ENCODE measurements at regions not wholly inside any gene's neighbourhood (a gene's known extent, or its start where the extent isn't known, plus 50 kb on each side); places are given as distances from the start of the nearest gene placed in this dataset.

DNA sequence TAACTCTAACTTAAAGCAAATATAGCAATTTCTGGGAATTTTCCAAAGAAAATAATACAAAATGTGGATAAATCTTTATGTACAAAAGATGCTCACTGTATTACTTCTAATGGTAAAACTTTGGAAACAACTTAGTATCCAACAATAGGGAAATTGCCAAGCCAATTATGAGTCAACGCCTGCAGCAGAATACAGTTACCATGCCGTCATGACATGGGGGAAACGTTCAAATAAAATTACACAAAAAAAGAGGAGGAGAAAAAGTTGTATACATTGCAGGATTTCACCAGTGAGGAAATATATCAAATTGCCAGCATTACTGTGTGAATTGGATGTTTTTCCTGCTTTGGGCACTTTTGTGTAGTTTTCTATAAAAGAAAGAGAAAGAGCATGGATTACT lies 469.6 kb downstream of the SOX9 start:
- DNase-seq (ENCODE audit: low spot score) (no peak), ATAC-seq (no peak)
- Mint-ChIP-seq H3K4me3 (peak overlapping the region; percentile 28; the same call in 1 of the 3 replicates), H3K36me3 (ENCODE audit: low read depth) (no peaks in the 10 kb centered on the region; the same call in 2 of the 3 replicates), H3K27me3 (ENCODE audit: insufficient read depth, low read depth, poor library complexity) (peaks cover 29% of the 10 kb centered on the region), H3K9me3 (no peaks in the 10 kb centered on the region), H3K27ac (no peak overlapping the region), H3K4me1 (peaks cover 41% of the 10 kb centered on the region)
- TF ChIP-seq ZNF114 (CRISPR knock-in tag; IDR thresholded peaks at IDR 0.05) = no peak
- TF ChIP-seq CREB1 (CRISPR knock-in tag; IDR thresholded peaks at IDR 0.05; ENCODE audit: low read depth) = no peak
- TF ChIP-seq, protein P1, sequence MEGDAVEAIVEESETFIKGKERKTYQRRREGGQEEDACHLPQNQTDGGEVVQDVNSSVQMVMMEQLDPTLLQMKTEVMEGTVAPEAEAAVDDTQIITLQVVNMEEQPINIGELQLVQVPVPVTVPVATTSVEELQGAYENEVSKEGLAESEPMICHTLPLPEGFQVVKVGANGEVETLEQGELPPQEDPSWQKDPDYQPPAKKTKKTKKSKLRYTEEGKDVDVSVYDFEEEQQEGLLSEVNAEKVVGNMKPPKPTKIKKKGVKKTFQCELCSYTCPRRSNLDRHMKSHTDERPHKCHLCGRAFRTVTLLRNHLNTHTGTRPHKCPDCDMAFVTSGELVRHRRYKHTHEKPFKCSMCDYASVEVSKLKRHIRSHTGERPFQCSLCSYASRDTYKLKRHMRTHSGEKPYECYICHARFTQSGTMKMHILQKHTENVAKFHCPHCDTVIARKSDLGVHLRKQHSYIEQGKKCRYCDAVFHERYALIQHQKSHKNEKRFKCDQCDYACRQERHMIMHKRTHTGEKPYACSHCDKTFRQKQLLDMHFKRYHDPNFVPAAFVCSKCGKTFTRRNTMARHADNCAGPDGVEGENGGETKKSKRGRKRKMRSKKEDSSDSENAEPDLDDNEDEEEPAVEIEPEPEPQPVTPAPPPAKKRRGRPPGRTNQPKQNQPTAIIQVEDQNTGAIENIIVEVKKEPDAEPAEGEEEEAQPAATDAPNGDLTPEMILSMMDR (conservative IDR thresholded peaks at IDR 0.05; ENCODE audit: low read depth in 2 of 2) = no peak
- no peak for TF ChIP-seq NANOG (IDR thresholded peaks at IDR 0.05; ENCODE audit: borderline replicate concordance)
- TF ChIP-seq ZNF331 (CRISPR knock-in tag; IDR thresholded peaks at IDR 0.05; ENCODE audit: low read depth) = no peak
- Histone ChIP-seq H3K4me1 (ENCODE audit: insufficient read depth) (peaks cover 16% of the 10 kb centered on the region), H3K27me3 (ENCODE audit: insufficient read depth) (peaks cover 44% of the 10 kb centered on the region), H3K4me3 (no peak overlapping the region; the same call in 1 of the 2 replicates), H3K79me2 (replicated peaks; ENCODE audit: insufficient read depth) (0 out of 2 replicates have a peak, but pooled peaks cover 3% of the 10 kb centered on the region), H2AFZ (no peak overlapping the region), H4K20me1 (replicated peaks; ENCODE audit: insufficient read depth) (no peaks in the 10 kb centered on the region), H3K9me2 (ENCODE audit: insufficient read depth) (no peaks in the 10 kb centered on the region), H3K36me3 (ENCODE audit: insufficient read depth) (no peaks in the 10 kb centered on the region), H3K4me2 (0 out of 2 replicates have a peak overlapping the region, but pooled peaks have one; percentile 48), H3F3A (replicated peaks; ENCODE audit: low read depth) (no peaks in the 10 kb centered on the region), H3K27ac (ENCODE audit: low read depth) (no peak overlapping the region)

DNA sequence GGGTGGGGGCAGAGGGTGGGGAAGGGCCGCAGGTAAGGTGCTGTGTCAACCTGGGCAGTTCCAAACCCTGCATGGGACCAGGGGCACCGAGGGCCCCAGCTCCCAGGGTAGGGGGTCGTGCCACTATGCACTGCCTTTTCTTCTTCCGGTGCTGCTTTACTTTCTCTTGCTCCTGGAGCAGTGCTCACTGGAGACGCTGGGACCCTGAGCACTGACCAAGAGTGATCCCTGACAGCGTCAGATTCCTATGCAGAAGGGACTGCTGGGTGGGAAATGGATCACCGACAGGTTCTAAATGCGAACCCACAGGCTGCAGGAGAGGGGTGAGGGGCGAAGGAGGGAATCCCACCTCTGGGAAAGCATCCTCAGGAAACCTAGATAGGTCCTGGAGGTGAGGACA lies 470.1 kb downstream of the SOX9 start:
- DNase-seq (ENCODE audit: low spot score) = no peak
- Histone ChIP-seq H3K27ac (ENCODE audit: low read depth) (no peak overlapping the region), H3K79me2 (replicated peaks; ENCODE audit: insufficient read depth) (no peaks in the 10 kb centered on the region), H3K4me3 (peak overlapping the region; percentile 83), H3K27me3 (ENCODE audit: insufficient read depth) (peaks cover 44% of the 10 kb centered on the region), H3K9me2 (ENCODE audit: insufficient read depth) (no peaks in the 10 kb centered on the region), H3F3A (replicated peaks; ENCODE audit: low read depth) (no peaks in the 10 kb centered on the region), H3K36me3 (ENCODE audit: insufficient read depth) (no peaks in the 10 kb centered on the region), H2AFZ (no peak overlapping the region), H3K4me1 (ENCODE audit: insufficient read depth) (peaks cover 16% of the 10 kb centered on the region), H3K4me2 (peak overlapping the region; percentile 95), H4K20me1 (replicated peaks; ENCODE audit: insufficient read depth) (no peaks in the 10 kb centered on the region)
- no peaks in the 10 kb centered on the region for H3K9me3 Mint-ChIP-seq
- H3K27ac Mint-ChIP-seq = no peak overlapping the region
- H3K4me3 Mint-ChIP-seq = peak overlapping the region; percentile 82
- H3K36me3 Mint-ChIP-seq (ENCODE audit: low read depth) = no peaks in the 10 kb centered on the region; the same call in 2 of the 3 replicates
- no peak for ATAC-seq
- peaks cover 31% of the 10 kb centered on the region for H3K27me3 Mint-ChIP-seq (ENCODE audit: insufficient read depth, low read depth, poor library complexity)
- peaks cover 41% of the 10 kb centered on the region for H3K4me1 Mint-ChIP-seq
- TF ChIP-seq STAT1 (IDR thresholded peaks at IDR 0.05; ENCODE audit: unreplicated experiment) (no peak), EZH2 (IDR thresholded peaks at IDR 0.05; ENCODE audit: low read depth, unreplicated experiment) (no peak), ETS1 (IDR thresholded peaks at IDR 0.05) (no peak), POLR2AphosphoS5 (IDR thresholded peaks at IDR 0.05; ENCODE audit: low read depth) (no peak), JUNB (IDR thresholded peaks at IDR 0.05; ENCODE audit: unreplicated experiment) (no peak), ZNF331 (CRISPR knock-in tag; IDR thresholded peaks at IDR 0.05; ENCODE audit: low read depth) (no peak), ZNF114 (CRISPR knock-in tag; IDR thresholded peaks at IDR 0.05) (no peak), NANOG (IDR thresholded peaks at IDR 0.05; ENCODE audit: borderline replicate concordance) (no peak)
- TF ChIP-seq, protein P1 (conservative IDR thresholded peaks at IDR 0.05; ENCODE audit: low read depth in 2 of 2) = no peak
- TF ChIP-seq, protein P2, sequence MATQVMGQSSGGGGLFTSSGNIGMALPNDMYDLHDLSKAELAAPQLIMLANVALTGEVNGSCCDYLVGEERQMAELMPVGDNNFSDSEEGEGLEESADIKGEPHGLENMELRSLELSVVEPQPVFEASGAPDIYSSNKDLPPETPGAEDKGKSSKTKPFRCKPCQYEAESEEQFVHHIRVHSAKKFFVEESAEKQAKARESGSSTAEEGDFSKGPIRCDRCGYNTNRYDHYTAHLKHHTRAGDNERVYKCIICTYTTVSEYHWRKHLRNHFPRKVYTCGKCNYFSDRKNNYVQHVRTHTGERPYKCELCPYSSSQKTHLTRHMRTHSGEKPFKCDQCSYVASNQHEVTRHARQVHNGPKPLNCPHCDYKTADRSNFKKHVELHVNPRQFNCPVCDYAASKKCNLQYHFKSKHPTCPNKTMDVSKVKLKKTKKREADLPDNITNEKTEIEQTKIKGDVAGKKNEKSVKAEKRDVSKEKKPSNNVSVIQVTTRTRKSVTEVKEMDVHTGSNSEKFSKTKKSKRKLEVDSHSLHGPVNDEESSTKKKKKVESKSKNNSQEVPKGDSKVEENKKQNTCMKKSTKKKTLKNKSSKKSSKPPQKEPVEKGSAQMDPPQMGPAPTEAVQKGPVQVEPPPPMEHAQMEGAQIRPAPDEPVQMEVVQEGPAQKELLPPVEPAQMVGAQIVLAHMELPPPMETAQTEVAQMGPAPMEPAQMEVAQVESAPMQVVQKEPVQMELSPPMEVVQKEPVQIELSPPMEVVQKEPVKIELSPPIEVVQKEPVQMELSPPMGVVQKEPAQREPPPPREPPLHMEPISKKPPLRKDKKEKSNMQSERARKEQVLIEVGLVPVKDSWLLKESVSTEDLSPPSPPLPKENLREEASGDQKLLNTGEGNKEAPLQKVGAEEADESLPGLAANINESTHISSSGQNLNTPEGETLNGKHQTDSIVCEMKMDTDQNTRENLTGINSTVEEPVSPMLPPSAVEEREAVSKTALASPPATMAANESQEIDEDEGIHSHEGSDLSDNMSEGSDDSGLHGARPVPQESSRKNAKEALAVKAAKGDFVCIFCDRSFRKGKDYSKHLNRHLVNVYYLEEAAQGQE (IDR thresholded peaks at IDR 0.05; ENCODE audit: unreplicated experiment) = no peak

All from GM23338 (cell line).